Mesothelial cell of epicardium (in vitro differentiated cells): ENCODE measurements at regions not wholly inside any gene's neighbourhood (a gene's known extent, or its start where the extent isn't known, plus 50 kb on each side); places are given as distances from the start of the nearest gene placed in this dataset.

ENCODE experiments used
- DNase-seq, 2 experiments: peaks; one replicate each; pipeline ENCODE4 v3.0.0; 2021; ENCODE audit warnings: low spot score in 2 of 2; ENCODE audit not compliant: unreplicated experiment in 2 of 2
- H3K27ac Mint-ChIP-seq: 2 replicates; pipeline ENCODE4 v1.8.0; 2021; ENCODE audit warnings: mixed read lengths
- H3K27me3 Mint-ChIP-seq: 2 replicates; pipeline ENCODE4 v1.8.0; 2021; ENCODE audit warnings: low read depth, mixed read lengths
- H3K36me3 Mint-ChIP-seq: 2 replicates; pipeline ENCODE4 v1.8.0; 2021; ENCODE audit warnings: mixed read lengths
- H3K4me1 Mint-ChIP-seq: 2 replicates; pipeline ENCODE4 v1.8.0; 2021; ENCODE audit warnings: mixed read lengths
- H3K4me3 Mint-ChIP-seq: 2 replicates; pipeline ENCODE4 v1.8.0; 2021; ENCODE audit warnings: mild to moderate bottlenecking, moderate library complexity, mixed read lengths
- H3K9me3 Mint-ChIP-seq: 2 replicates; pipeline ENCODE4 v1.8.0; 2021; ENCODE audit warnings: mixed read lengths
- CTCF ChIP-seq: fragments of 200-600 bp; sonication (generic); IDR thresholded peaks from one replicate; pipeline ENCODE4 v1.5.0; 2021; ENCODE audit warnings: antibody characterized with exemption; ENCODE audit not compliant: unreplicated experiment

DNA sequence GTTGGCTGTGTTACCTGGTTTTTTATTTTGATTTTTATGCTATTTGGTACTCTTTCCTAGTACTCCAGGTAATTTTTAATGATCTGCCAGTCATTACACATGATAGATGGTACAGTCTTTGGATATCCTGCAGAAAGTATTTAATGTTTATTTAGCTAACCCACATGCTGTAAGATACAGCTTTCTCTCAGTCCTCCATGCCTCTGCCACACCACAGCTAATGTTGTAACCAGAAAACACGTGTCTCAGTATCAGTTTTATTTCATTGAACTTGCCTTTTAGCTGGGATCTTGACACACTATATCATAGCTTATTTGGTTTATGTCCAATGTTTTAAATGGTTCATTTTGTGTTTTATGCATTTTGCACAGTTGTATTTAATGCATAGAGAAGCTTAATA is 1648.4 kb downstream of the KCNT2 start:
- H3K27me3 Mint-ChIP-seq = no peaks in the 10 kb centered on the region
- no peaks in the 10 kb centered on the region for H3K36me3 Mint-ChIP-seq
- no peak overlapping the region for H3K4me3 Mint-ChIP-seq
- H3K9me3 Mint-ChIP-seq = peaks cover 3% of the 10 kb centered on the region
- TF ChIP-seq CTCF = no peak
- no peak for DNase-seq
- H3K4me1 Mint-ChIP-seq = no peaks in the 10 kb centered on the region
- H3K27ac Mint-ChIP-seq = no peak overlapping the region

DNA sequence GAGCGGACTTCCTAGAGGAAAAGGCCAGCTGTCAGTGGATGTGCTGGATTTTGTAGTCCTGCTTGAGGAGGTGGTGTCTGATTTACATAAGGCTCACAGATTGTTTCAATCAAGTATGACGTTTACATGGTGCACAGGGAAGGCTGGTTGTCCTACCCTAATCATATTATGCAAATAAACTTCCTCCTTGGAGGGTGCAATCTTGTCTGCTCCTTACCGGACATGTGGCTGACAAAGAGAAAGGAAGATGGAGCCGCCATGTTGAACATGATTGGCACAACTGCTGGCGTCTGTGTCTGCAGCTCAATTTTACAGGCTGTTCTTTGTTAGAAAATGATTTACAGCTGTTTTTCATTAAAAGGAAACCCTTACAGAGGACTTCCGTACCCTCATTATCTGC is 1656.1 kb downstream of the KCNT2 start:
- Mint-ChIP-seq H3K9me3 (peaks cover 22% of the 10 kb centered on the region), H3K4me3 (no peak overlapping the region), H3K27me3 (no peaks in the 10 kb centered on the region), H3K27ac (no peak overlapping the region), H3K4me1 (no peaks in the 10 kb centered on the region), H3K36me3 (no peaks in the 10 kb centered on the region)
- DNase-seq = no peak
- no peak for TF ChIP-seq CTCF

GRCh38 chr1:194950584-194950983 is 1657.7 kb downstream of the KCNT2 start:
- H3K36me3 Mint-ChIP-seq = no peaks in the 10 kb centered on the region
- no peaks in the 10 kb centered on the region for H3K4me1 Mint-ChIP-seq
- no peak for TF ChIP-seq CTCF
- no peak for DNase-seq
- H3K4me3 Mint-ChIP-seq = no peak overlapping the region
- peaks cover 23% of the 10 kb centered on the region for H3K9me3 Mint-ChIP-seq
- H3K27ac Mint-ChIP-seq = no peak overlapping the region
- no peaks in the 10 kb centered on the region for H3K27me3 Mint-ChIP-seq

- Mint-ChIP-seq H3K36me3 (no peaks in the 10 kb centered on the region), H3K9me3 (peaks cover 13% of the 10 kb centered on the region), H3K27me3 (no peaks in the 10 kb centered on the region)
These were observed 1667.8 kb downstream of the KCNT2 start for GRCh38 chr1:194940336-194941030.

DNA sequence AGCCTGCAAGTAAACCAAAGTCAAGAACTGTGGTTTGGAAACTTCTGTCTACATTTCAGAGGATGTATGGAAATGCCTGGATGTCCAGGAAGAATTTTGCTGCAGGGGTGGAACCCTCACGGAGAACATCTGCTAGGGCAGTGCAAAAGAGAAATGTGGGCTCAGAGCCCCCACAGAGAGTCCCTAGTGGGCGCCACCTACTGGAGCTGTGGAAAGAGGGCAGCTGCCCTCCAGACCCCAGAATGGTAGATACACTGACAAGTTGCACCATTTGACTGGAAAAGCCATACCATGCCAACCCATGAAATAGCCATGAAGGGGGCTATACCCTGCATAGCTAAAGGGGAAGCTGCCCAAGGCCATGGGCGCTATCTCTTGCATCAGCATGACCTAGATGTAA is 1672.4 kb downstream of the KCNT2 start:
- peaks cover 11% of the 10 kb centered on the region for H3K9me3 Mint-ChIP-seq

More at GRCh38 chr1:194940336-194941030, 1667.8 kb downstream of the KCNT2 start:
- no peak for TF ChIP-seq CTCF
- Mint-ChIP-seq H3K27ac (no peak overlapping the region), H3K4me3 (no peak overlapping the region), H3K4me1 (peaks cover 3% of the 10 kb centered on the region)
- no peak for DNase-seq

More for the DNA sequence above, 1672.4 kb downstream of the KCNT2 start:
- DNase-seq = no peak
- no peak for TF ChIP-seq CTCF
- Mint-ChIP-seq H3K4me3 (no peak overlapping the region), H3K27me3 (no peaks in the 10 kb centered on the region), H3K4me1 (peaks cover 10% of the 10 kb centered on the region), H3K27ac (no peak overlapping the region), H3K36me3 (no peaks in the 10 kb centered on the region)
